Ascending aorta (tissue), 2 donors: ENCODE measurements at regions not wholly inside any gene's neighbourhood (a gene's known extent, or its start where the extent isn't known, plus 50 kb on each side); places are given as distances from the start of the nearest gene placed in this dataset.

Source experiments
- DNase-seq, 2 donors: peaks; one replicate each; pipeline ENCODE4 v3.0.0-alpha.2; 2019; ENCODE audit warnings: low spot score in 2 of 2
- H3K27ac ChIP-seq, 2 donors: fragments of 200-600 bp; sonication (generic); one replicate each; pipeline ENCODE4 v1.5.1; 2016 to 2017; ENCODE audit warnings: mild to moderate bottlenecking in 1 of 2
- H3K27me3 ChIP-seq: fragments of 200-600 bp; sonication (generic); one replicate; pipeline ENCODE4 v1.5.1; 2017
- H3K36me3 ChIP-seq, 2 donors: fragments of 200-600 bp; sonication (generic); one replicate each; pipeline ENCODE4 v1.5.1; 2016
- H3K4me1 ChIP-seq, 2 donors: fragments of 200-600 bp; sonication (generic); one replicate each; pipeline ENCODE4 v1.5.1; 2016 to 2017; ENCODE audit warnings: mild to moderate bottlenecking in 1 of 2
- H3K4me3 ChIP-seq, 2 donors: fragments of 200-600 bp; sonication (generic); one replicate each; pipeline ENCODE4 v1.5.1; 2016 to 2017; ENCODE audit warnings: mild to moderate bottlenecking in 1 of 2
- H3K9me3 ChIP-seq, 2 donors: fragments of 200-600 bp; sonication (generic); one replicate each; pipeline ENCODE4 v1.5.1; 2016
- CTCF ChIP-seq, 3 experiments: fragments of 200-600 bp in 2 of 3; fragments of 450-650 bp in 1 of 3; sonication (generic) in 2 of 3; IDR thresholded peaks; one replicate each; pipeline ENCODE4 v1.5.1; 2016 to 2019; ENCODE audit warnings: antibody characterized with exemption in 3 of 3, mild to moderate bottlenecking in 1 of 3, moderate library complexity in 1 of 3
- intact Hi-C: fragments of 100-400 bp; cut with DNase I; formaldehyde crosslinking; loops from one replicate; pipeline ENCODE4 v1.15.1; 2023

GRCh38 chr4:136653640-136654406, 878.5 kb downstream of the PCDH18 start:
- Histone ChIP-seq H3K4me1 (no peaks in the 10 kb centered on the region), H3K27ac (no peak overlapping the region), H3K4me3 (no peak overlapping the region), H3K27me3 (no peaks in the 10 kb centered on the region), H3K36me3 (no peaks in the 10 kb centered on the region), H3K9me3 (no peaks in the 10 kb centered on the region)
- no peak for TF ChIP-seq CTCF (IDR thresholded peaks at IDR 0.05)
- no peak for DNase-seq
- intact Hi-C loops: no loop called here

- no peak for DNase-seq
- no peaks in the 10 kb centered on the region for H3K27me3 ChIP-seq
- no peak for TF ChIP-seq CTCF (IDR thresholded peaks at IDR 0.05)
- H3K4me3 ChIP-seq: no peak overlapping the region
- intact Hi-C loops: no loop called here
- H3K9me3 ChIP-seq: no peaks in the 10 kb centered on the region
- no peaks in the 10 kb centered on the region for H3K36me3 ChIP-seq
- no peak overlapping the region for H3K27ac ChIP-seq
- H3K4me1 ChIP-seq: no peaks in the 10 kb centered on the region
Observed at GRCh38 chr4:136651932-136652331, 880.4 kb downstream of the PCDH18 start.

- Histone ChIP-seq H3K4me3 (no peak overlapping the region), H3K9me3 (no peaks in the 10 kb centered on the region), H3K36me3 (no peaks in the 10 kb centered on the region), H3K27me3 (no peaks in the 10 kb centered on the region), H3K4me1 (no peaks in the 10 kb centered on the region), H3K27ac (no peak overlapping the region)
- intact Hi-C loops: no loop called here
- no peak for DNase-seq
- no peak for TF ChIP-seq CTCF (IDR thresholded peaks at IDR 0.05)
Observed at GRCh38 chr4:136651278-136651667, 881.0 kb downstream of the PCDH18 start.

- no peak overlapping the region for H3K4me3 ChIP-seq
- TF ChIP-seq CTCF (IDR thresholded peaks at IDR 0.05): no peak
- no peaks in the 10 kb centered on the region for H3K4me1 ChIP-seq
- H3K27me3 ChIP-seq: no peaks in the 10 kb centered on the region
- H3K27ac ChIP-seq: no peak overlapping the region
- no peak for DNase-seq
- H3K9me3 ChIP-seq: no peaks in the 10 kb centered on the region
- intact Hi-C loops: no loop called here
- no peaks in the 10 kb centered on the region for H3K36me3 ChIP-seq
Observed at GRCh38 chr4:136650541-136651277, 881.6 kb downstream of the PCDH18 start.

- intact Hi-C loops: no loop called here
- no peaks in the 10 kb centered on the region for H3K36me3 ChIP-seq
Observed at GRCh38 chr4:136644279-136644678, 888.0 kb downstream of the PCDH18 start.

More at GRCh38 chr4:136644279-136644678, 888.0 kb downstream of the PCDH18 start:
- TF ChIP-seq CTCF (IDR thresholded peaks at IDR 0.05): no peak
- no peaks in the 10 kb centered on the region for H3K9me3 ChIP-seq
- H3K4me3 ChIP-seq: no peak overlapping the region
- no peak overlapping the region for H3K27ac ChIP-seq
- no peaks in the 10 kb centered on the region for H3K27me3 ChIP-seq
- no peak for DNase-seq
- no peaks in the 10 kb centered on the region for H3K4me1 ChIP-seq
